ENCODE measurements at regions not wholly inside any gene's neighbourhood (a gene's known extent, or its start where the extent isn't known, plus 50 kb on each side); places are given as distances from the start of the nearest gene placed in this dataset.

DNA sequence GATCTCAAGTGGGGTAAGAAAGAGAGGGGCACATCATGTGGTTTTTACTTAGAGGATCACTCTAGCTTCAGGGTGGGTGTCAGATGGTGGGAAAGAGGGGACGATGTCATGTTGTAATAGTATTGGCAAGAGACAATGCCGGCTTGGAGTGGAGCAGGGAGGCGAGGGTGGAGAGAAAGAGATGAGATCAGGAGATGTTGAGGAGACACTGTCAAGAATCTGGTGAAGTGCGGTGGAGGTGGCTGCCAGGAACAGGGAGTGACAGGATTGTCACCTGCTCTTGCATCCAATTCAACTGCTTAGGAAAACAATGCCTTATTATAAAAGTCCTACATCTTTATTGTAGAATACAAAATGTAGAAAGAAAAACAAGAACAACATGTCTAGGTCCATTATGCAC lies 63.0 kb upstream of the MKI67 start:
- BruUV-seq (replicated peaks): no TSS peak
- Histone ChIP-seq H2AFZ (ENCODE audit: low read length) (no peak overlapping the region), H3K9ac (ENCODE audit: insufficient read depth, low read depth, low read length) (no peak overlapping the region), H3K9me3 (ENCODE audit: low read length) (no peaks in the 10 kb centered on the region), H3K79me2 (ENCODE audit: insufficient read depth, low read length) (no peaks in the 10 kb centered on the region), H3K4me3 (replicated peaks in 1 of 3; ENCODE audit: insufficient read depth in 1 of 3, low read depth in 2 of 3, low read length in 3 of 3) (no peak overlapping the region), H3K4me2 (ENCODE audit: low read depth, low read length) (no peak overlapping the region), H3K36me3 (replicated peaks in 1 of 2; ENCODE audit: control insufficient read depth in 1 of 2, insufficient read depth in 2 of 2, low read length in 2 of 2) (no peaks in the 10 kb centered on the region), H3K27ac (ENCODE audit: extremely low read length, insufficient read depth, low read length) (no peak overlapping the region), H3K4me1 (ENCODE audit: insufficient read depth, low read length) (no peaks in the 10 kb centered on the region), H3K27me3 (ENCODE audit: control insufficient read depth in 1 of 2, insufficient read depth in 2 of 2, low read length in 2 of 2) (0 out of 5 replicates have a peak, but pooled peaks cover 0 to 3% of the 10 kb centered on the region in 2 experiments), H4K20me1 (ENCODE audit: insufficient read depth, low read length) (no peaks in the 10 kb centered on the region)
- ATAC-seq (no peak), DNase-seq (ENCODE audit: low spot score) (no peak), FAIRE-seq (no peak)
- intact Hi-C loops (cut with micrococcal nuclease; ENCODE audit: unreplicated experiment): no loop called here
- POLR2A ChIA-PET: no interaction called here
- TF ChIP-seq, protein P1, sequence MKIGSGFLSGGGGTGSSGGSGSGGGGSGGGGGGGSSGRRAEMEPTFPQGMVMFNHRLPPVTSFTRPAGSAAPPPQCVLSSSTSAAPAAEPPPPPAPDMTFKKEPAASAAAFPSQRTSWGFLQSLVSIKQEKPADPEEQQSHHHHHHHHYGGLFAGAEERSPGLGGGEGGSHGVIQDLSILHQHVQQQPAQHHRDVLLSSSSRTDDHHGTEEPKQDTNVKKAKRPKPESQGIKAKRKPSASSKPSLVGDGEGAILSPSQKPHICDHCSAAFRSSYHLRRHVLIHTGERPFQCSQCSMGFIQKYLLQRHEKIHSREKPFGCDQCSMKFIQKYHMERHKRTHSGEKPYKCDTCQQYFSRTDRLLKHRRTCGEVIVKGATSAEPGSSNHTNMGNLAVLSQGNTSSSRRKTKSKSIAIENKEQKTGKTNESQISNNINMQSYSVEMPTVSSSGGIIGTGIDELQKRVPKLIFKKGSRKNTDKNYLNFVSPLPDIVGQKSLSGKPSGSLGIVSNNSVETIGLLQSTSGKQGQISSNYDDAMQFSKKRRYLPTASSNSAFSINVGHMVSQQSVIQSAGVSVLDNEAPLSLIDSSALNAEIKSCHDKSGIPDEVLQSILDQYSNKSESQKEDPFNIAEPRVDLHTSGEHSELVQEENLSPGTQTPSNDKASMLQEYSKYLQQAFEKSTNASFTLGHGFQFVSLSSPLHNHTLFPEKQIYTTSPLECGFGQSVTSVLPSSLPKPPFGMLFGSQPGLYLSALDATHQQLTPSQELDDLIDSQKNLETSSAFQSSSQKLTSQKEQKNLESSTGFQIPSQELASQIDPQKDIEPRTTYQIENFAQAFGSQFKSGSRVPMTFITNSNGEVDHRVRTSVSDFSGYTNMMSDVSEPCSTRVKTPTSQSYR (CRISPR knock-in tag; IDR thresholded peaks at IDR 0.05; ENCODE audit: borderline replicate concordance): no peak
- TF ChIP-seq ARID2 (CRISPR knock-in tag; IDR thresholded peaks at IDR 0.05; ENCODE audit: borderline replicate concordance): no peak
- TF ChIP-seq RAD21 (CRISPR knock-in tag; IDR thresholded peaks at IDR 0.05): no peak
- TF ChIP-seq NR3C1 (CRISPR knock-in tag; IDR thresholded peaks at IDR 0.05): no peak
- no peak for TF ChIP-seq ZNF574 (CRISPR knock-in tag; IDR thresholded peaks at IDR 0.05)
- no peak for TF ChIP-seq ZNF589 (CRISPR knock-in tag; conservative IDR thresholded peaks at IDR 0.05)
- no peak for TF ChIP-seq FOXA3 (CRISPR knock-in tag; IDR thresholded peaks at IDR 0.05)
- TF ChIP-seq ZSCAN25 (CRISPR knock-in tag; IDR thresholded peaks at IDR 0.05): no peak
- no peak for TF ChIP-seq MEF2D (CRISPR knock-in tag; IDR thresholded peaks at IDR 0.05)
- TF ChIP-seq U2AF2 (IDR thresholded peaks at IDR 0.05; ENCODE audit: low read depth, low read length): no peak
- no peak for TF ChIP-seq ZNF468 (CRISPR knock-in tag; IDR thresholded peaks at IDR 0.05)
- TF ChIP-seq GABPA (IDR thresholded peaks at IDR 0.05; ENCODE audit: low read depth, low read length): no peak
- no peak for TF ChIP-seq GABPA (CRISPR knock-in tag; IDR thresholded peaks at IDR 0.05; ENCODE audit: low read depth)
- no peak for TF ChIP-seq JDP2 (CRISPR knock-in tag; IDR thresholded peaks at IDR 0.05; ENCODE audit: borderline replicate concordance)
- TF ChIP-seq BRD4 (CRISPR knock-in tag; IDR thresholded peaks at IDR 0.05): no peak
- no peak for TF ChIP-seq THYN1 (CRISPR knock-in tag; IDR thresholded peaks at IDR 0.05; ENCODE audit: borderline replicate concordance, low read depth)
- TF ChIP-seq HNRNPL (IDR thresholded peaks at IDR 0.05; ENCODE audit: low read depth, low read length): no peak
- no peak for TF ChIP-seq ZNF75D (CRISPR knock-in tag; IDR thresholded peaks at IDR 0.05; ENCODE audit: borderline replicate concordance)
- no peak for TF ChIP-seq TFE3 (CRISPR knock-in tag; IDR thresholded peaks at IDR 0.05)
- in situ Hi-C loops (cut with HindIII; ENCODE audit: extremely low pct_ligation_motif_present, low pct_unique_long_range_greater_than_20kb): no loop called here
- WGBS (ENCODE audit: low lambda C conversion rate): 19% methylated on average over 4 of the region's 4 CpGs
- CTCF ChIA-PET (ENCODE audit: low intra/inter-chr PET ratio, low total read pairs): no interaction called here

All from HepG2 (cell line).